ENCODE measurements at regions not wholly inside any gene's neighbourhood (a gene's known extent, or its start where the extent isn't known, plus 50 kb on each side); places are given as distances from the start of the nearest gene placed in this dataset.

GRCh38 chr13:72537395-72537780 is 190.0 kb downstream of the MZT1 start:
- TF ChIP-seq CTCF (IDR thresholded peaks at IDR 0.05; ENCODE audit: low read length) (no peak), EZH2 (optimal IDR thresholded peaks at IDR 0.05; ENCODE audit: low read depth, low read length) (no peak)
